HG03457 (cell line): ENCODE measurements at regions not wholly inside any gene's neighbourhood (a gene's known extent, or its start where the extent isn't known, plus 50 kb on each side); places are given as distances from the start of the nearest gene placed in this dataset.

Experiments used
- ATAC-seq: cut with Tn5 transposase; IDR thresholded peaks from one replicate; pipeline ENCODE4 v1.9.1; 2021; ENCODE audit warnings: moderate number of reproducible peaks; ENCODE audit not compliant: unreplicated experiment

- no peak for ATAC-seq
These were observed 236.3 kb upstream of the AGAP1 start for GRCh38 chr2:235257590-235257989.

GRCh38 chr2:235262750-235263149, 231.1 kb upstream of the AGAP1 start:
- ATAC-seq = no peak

GRCh38 chr2:235263205-235264120, 230.4 kb upstream of the AGAP1 start:
- ATAC-seq = no peak

DNA sequence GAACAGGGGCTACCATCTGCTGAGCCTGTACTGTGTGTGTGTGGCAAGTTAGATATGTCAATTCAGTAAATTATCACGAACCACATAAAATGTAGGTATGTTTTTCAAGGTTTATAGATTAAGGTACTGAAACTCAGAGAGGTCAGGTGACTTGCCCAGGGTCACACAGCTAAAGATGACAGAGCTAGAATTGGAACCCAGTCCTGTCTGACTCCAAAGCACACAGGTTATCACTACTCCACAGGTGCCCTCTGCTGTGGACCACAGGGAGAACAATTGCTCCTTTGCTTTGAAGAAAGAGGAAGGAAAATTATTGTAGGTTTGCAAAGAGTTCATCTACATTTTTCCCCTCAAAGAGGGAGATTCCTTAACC, 229.7 kb upstream of the AGAP1 start:
- no peak for ATAC-seq

- ATAC-seq = no peak
These were observed 229.3 kb upstream of the AGAP1 start for GRCh38 chr2:235264512-235264911.

- ATAC-seq = no peak
These were observed 228.4 kb upstream of the AGAP1 start for GRCh38 chr2:235265348-235265965.

- no peak for ATAC-seq
These were observed 226.6 kb upstream of the AGAP1 start for GRCh38 chr2:235267251-235267650.

- no peak for ATAC-seq
These were observed 225.3 kb upstream of the AGAP1 start for GRCh38 chr2:235268535-235268934.

DNA sequence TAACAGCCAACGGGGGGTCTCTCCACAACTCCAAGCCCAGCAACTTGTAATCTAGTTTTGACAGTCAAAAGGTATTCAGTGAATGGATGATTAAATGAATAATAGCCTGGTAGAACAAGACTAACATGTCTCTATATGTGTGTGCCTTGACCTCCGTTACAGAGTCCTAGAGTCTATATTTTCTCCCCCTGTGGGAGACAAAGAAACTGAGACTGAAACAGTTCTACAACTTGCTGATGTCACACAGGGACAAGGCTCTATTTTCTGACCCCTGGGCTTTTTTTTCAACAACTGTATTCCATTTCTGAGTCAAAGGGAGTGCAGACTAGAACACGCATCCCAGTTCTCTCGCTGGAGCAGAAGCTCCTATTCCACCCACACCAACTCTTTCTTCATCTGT, 223.6 kb upstream of the AGAP1 start:
- no peak for ATAC-seq

- peak; percentile 84 for ATAC-seq
These were observed 222.9 kb upstream of the AGAP1 start for GRCh38 chr2:235270956-235271355.

- no peak for ATAC-seq
These were observed 221.9 kb upstream of the AGAP1 start for GRCh38 chr2:235271936-235272335.

DNA sequence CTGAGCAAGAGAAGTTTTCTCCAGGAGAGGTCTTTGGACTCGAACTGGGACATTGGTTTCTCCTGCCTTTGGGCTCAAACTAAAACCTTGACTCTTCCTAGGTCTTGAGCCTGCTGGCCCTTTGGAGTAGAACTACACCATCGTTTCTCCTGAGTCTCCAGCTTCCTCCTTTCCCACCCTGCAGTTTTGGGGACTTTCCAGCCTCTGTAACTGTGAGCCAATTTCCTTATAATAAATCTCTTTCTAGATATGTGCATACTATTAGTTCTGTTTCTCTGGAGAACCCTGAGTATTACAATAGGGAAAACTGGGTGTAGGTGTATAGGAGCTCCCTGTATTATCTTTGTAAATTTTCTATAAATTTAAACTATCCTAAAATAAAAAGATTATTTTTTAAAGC, 219.8 kb upstream of the AGAP1 start:
- ATAC-seq = no peak

GRCh38 chr2:235277485-235277884, 216.4 kb upstream of the AGAP1 start:
- ATAC-seq = no peak

DNA sequence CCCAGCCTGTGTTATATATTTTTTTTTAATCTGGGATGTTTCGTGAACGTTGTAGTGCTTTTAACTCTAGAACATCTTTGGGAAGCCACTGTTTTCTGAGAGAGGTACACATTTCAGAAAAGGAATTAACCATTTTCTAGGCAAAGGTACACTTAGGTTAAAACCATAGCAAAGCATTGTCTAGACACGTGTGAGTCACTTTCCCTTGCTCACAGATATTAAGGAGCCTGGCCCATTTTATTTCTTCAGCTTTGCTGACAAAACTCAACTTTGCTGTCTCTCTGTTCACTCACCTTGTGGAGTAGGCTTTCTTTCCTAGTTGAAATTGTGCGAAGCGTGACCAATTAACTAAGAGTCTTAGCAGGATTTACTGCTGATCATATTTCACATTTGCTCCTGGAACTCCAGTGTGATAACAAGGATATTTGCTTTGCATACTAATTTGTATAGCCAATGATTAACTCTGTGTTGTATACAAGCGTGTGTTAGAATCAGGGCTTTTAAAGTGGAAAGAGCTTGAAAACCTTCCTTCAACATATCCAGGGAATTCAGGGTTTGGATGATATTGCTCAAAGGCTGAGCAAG, 215.0 kb upstream of the AGAP1 start:
- ATAC-seq = no peak

- no peak for ATAC-seq
These were observed 213.9 kb upstream of the AGAP1 start for GRCh38 chr2:235279965-235280364.

DNA sequence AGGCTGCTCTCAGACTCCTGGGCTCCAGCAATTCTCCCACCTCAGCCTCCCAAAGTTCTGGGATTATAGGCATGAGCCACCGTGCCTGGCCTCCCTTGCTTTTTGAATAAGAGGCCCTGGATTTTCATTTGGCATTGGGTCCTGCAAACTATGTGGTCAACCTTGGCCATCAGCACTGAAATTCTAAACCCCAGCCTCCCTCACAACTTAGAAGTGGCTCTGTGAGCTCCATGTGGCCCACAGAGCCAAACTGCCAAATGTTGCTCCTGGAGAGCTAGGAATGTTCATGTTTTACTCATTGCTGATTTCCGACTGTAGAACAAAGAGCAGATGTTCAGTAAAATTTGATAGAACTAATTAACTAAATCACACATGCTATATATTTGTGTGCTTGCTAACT, 210.6 kb upstream of the AGAP1 start:
- no peak for ATAC-seq

GRCh38 chr2:235286622-235287374, 207.0 kb upstream of the AGAP1 start:
- ATAC-seq = no peak

DNA sequence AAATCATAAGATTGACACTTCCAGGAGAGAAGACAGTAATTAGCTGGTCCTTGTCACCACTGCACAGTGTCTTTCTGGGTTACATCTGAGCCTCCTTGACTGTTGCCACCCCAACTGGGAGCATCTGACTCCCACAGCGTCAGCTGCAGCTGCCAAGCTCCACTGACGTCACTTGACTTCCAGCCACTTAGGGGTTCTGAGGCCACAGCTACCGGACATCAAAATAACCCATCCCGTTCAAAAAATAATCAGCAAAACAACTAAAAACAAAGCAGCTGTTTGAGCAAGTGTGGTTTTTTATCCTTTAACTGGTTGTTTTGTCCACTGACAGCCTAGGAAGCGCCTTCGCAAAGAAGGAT, 206.5 kb upstream of the AGAP1 start:
- no peak for ATAC-seq

DNA sequence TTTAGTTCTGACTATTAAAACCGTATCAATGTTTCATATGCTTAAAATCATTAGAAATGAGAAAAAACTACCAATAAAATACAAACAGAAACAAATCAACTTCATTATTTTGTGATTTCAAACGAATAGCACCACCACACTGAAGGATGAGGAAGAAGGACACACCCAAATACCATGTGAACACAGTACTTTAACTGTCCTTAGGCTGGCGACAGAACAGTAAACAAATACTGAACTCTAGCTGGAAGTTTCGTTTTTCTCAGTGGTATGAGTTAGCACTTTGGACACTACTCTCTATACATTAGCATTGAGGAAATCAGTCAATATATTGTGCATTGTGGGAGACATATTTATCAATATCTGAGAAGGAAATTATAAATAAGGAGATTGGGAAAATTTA, 202.4 kb upstream of the AGAP1 start:
- ATAC-seq = no peak

DNA sequence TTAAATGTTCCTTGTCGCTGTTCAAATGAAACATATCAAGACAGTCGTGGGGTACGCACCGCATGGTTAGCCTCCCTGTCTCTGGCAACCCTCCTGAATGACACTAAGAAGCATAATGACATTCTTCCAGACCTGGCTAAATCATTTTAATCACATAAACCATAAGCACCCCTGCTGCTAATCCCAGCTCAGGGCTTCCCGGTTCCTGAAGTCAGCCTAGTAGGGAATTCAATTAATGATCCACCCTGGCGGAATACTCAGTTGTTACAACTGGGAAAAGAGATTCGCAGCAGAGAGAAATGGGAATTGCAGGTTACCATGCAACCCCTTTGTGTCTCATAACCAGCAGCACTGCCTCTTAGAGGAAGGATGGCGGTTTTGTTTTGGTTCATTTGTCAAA, 200.8 kb upstream of the AGAP1 start:
- no peak for ATAC-seq

DNA sequence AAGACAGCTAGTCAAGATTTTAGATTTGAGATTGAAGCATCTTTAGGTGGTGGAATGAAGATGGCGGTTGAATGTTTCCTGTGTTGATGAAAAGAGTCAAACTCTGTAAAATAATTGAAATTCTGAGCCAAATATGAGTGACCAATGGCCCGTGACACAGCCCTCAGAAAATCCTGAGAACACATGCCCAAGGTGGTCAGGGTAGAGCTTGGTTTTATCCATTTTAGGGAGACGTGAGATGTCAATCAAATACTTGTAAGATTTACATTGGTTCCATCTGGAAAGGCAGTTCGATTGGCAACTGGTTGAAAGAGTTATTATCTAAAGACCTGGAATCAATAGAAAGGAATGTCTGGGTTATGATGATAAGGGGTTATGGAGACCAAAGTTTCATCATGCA, 198.0 kb upstream of the AGAP1 start:
- ATAC-seq = no peak
